GM12878 (cell line): ENCODE measurements at regions not wholly inside any gene's neighbourhood (a gene's known extent, or its start where the extent isn't known, plus 50 kb on each side); places are given as distances from the start of the nearest gene placed in this dataset.

Source experiments
- ATAC-seq: fragments of 200-7000 bp; cut with Tn5 transposase; 3 replicates; pipeline ENCODE4 v1.9.1; 2020; ENCODE audit warnings: mild to moderate bottlenecking, moderate library complexity
- BruUV-seq: library from RNA; stranded (reverse); fragments of 400-500 nt; replicated peaks from 2 replicates; lab custom pipeline; 2021; lab: Mats Ljungman, UMichigan
- CTCF ChIA-PET: fragments of 300-600 bp; sonication (Branson Sonifier 250); formaldehyde crosslinking; extraction: SDS; loops from one replicate; lab custom pipeline; 2021; ENCODE audit warnings: inconsistent platforms; lab: Yijun Ruan, JAX
- POLR2A ChIA-PET: fragments of 350-600 bp; formaldehyde crosslinking; extraction: SDS; loops from one replicate; lab custom pipeline; 2021; ENCODE audit warnings: inconsistent platforms; lab: Charles Lee
- RAD21 ChIA-PET: fragments of 300-600 bp; sonication (Branson Sonifier 250); formaldehyde crosslinking; loops from one replicate; lab custom pipeline; 2023; ENCODE audit warnings: antibody characterized with exemption; ENCODE audit not compliant: unreplicated experiment; lab: Charles Lee
- SMC1A ChIA-PET: fragments of 300-600 bp; sonication (Branson Sonifier 250); formaldehyde crosslinking; loops from one replicate; lab custom pipeline; 2023; ENCODE audit not compliant: unreplicated experiment, uncharacterized antibody; lab: Charles Lee
- DNase-seq: peaks from one replicate; pipeline ENCODE4 v3.0.0-alpha.2; 2011; ENCODE audit warnings: low read depth, low spot score
- FAIRE-seq: peaks from 3 replicates; lab custom pipeline; 2011; peaks lifted over from hg19 to GRCh38; lab: Jason Lieb, UNC
- H2AFZ ChIP-seq: 2 replicates; pipeline ENCODE4 v1.6.0; 2011; ENCODE audit warnings: low read depth, low read length, control low read depth; ENCODE audit not compliant: control insufficient read depth
- H3K27ac ChIP-seq: 2 replicates; pipeline ENCODE4 v1.5.1; 2011; ENCODE audit warnings: control low read depth; ENCODE audit not compliant: control insufficient read depth, insufficient read depth
- H3K27me3 ChIP-seq, 2 experiments: replicated peaks in 1 of 2; 2 replicates each; pipeline versions ENCODE4 v1.6.0 to v1.6.1; 2011; ENCODE audit warnings: low read length in 1 of 2; ENCODE audit not compliant: control insufficient read depth in 2 of 2, insufficient read depth in 2 of 2
- H3K36me3 ChIP-seq, 2 experiments: 2 replicates each; pipeline ENCODE4 v1.5.1; 2011; ENCODE audit warnings: low read length in 1 of 2; ENCODE audit not compliant: control insufficient read depth in 2 of 2, insufficient read depth in 2 of 2
- H3K4me1 ChIP-seq: 2 replicates; pipeline ENCODE4 v1.6.1; 2011; ENCODE audit warnings: mild to moderate bottlenecking, low read length, moderate library complexity, mixed read lengths; ENCODE audit not compliant: control insufficient read depth, insufficient read depth
- H3K4me2 ChIP-seq: 2 replicates; pipeline ENCODE4 v1.6.0; 2011; ENCODE audit warnings: control low read depth; ENCODE audit not compliant: control insufficient read depth, insufficient read depth
- H3K4me3 ChIP-seq: fragments of 200-600 bp; sonication (generic); 2 replicates; pipeline ENCODE4 v1.5.1; 2016
- H3K79me2 ChIP-seq: 2 replicates; pipeline ENCODE4 v1.6.0; 2011; ENCODE audit warnings: low read length; ENCODE audit not compliant: control insufficient read depth, insufficient read depth
- H3K9ac ChIP-seq: 2 replicates; pipeline ENCODE4 v1.8.0; 2011; ENCODE audit warnings: low read length, control low read depth, mixed read lengths; ENCODE audit not compliant: control insufficient read depth, insufficient read depth
- H3K9me3 ChIP-seq: replicated peaks from 3 replicates; pipeline ENCODE4 v1.5.1; 2011; ENCODE audit warnings: mild to moderate bottlenecking, low read length; ENCODE audit not compliant: control insufficient read depth, insufficient read depth
- H4K20me1 ChIP-seq: 2 replicates; pipeline ENCODE4 v1.6.0; 2011; ENCODE audit not compliant: control insufficient read depth, insufficient read depth
- CEBPB ChIP-seq, 2 experiments: fragments of 150-350 bp in 1 of 2; IDR thresholded peaks; 2 replicates each; pipeline ENCODE4 v1.6.1; 2012 to 2014; ENCODE audit warnings: low read depth in 2 of 2, low read length in 2 of 2, borderline replicate concordance in 1 of 2, inconsistent platforms in 1 of 2
- HDAC2 ChIP-seq: fragments of 200-600 bp; sonication (generic); IDR thresholded peaks from 2 replicates; pipeline ENCODE4 v1.6.1; 2017
- KLF5 ChIP-seq: fragments of 450-650 bp; IDR thresholded peaks from 2 replicates; pipeline ENCODE4 v1.6.1; 2014; ENCODE audit warnings: mild to moderate bottlenecking; ENCODE audit not compliant: partially characterized antibody
- NFXL1 ChIP-seq: fragments of 450-650 bp; IDR thresholded peaks from 2 replicates; pipeline ENCODE4 v1.6.1; 2017; ENCODE audit warnings: antibody characterized with exemption, mild to moderate bottlenecking, borderline replicate concordance
- POU2F2 ChIP-seq: IDR thresholded peaks from 3 replicates; pipeline ENCODE4 v1.6.1; 2011; ENCODE audit warnings: low read depth, mild to moderate bottlenecking, low read length, borderline replicate concordance
- RELA ChIP-seq: fragments of 450-650 bp; IDR thresholded peaks from 2 replicates; pipeline ENCODE4 v1.8.0; 2014; ENCODE audit warnings: borderline replicate concordance; ENCODE audit not compliant: partially characterized antibody
- TCF3 ChIP-seq: IDR thresholded peaks from 2 replicates; pipeline ENCODE4 v1.6.1; 2012; ENCODE audit warnings: low read depth, mild to moderate bottlenecking, low read length, borderline replicate concordance; ENCODE audit not compliant: insufficient read depth
- WGBS: methylation state at CpG from one replicate; pipeline ENCODE4 v1.1.6; 2016; ENCODE audit warnings: low lambda C conversion rate; ENCODE audit not compliant: insufficient replicate concordance, insufficient coverage; ENCODE audit errors: missing lambda C conversion rate; 5-methylcytosine and 5-hydroxymethylcytosine counted together
- in situ Hi-C: fragments of 300-500 bp; cut with MboI; formaldehyde crosslinking; loops from 9 replicates; pipeline ENCODE4 v1.14.3; 2018; ENCODE audit warnings: mixed read lengths
- intact Hi-C: fragments of 100-400 bp; cut with micrococcal nuclease; formaldehyde crosslinking; loops from one replicate; pipeline ENCODE4 v1.14.2; 2022; ENCODE audit not compliant: unreplicated experiment
- TF ChIP-seq, protein P1 (sequence below): fragments of 450-650 bp; IDR thresholded peaks from 2 replicates; pipeline ENCODE4 v1.6.1; 2017; ENCODE audit warnings: low read depth, mild to moderate bottlenecking, moderate library complexity
- TF ChIP-seq, protein P2 (sequence below): IDR thresholded peaks from 2 replicates; pipeline ENCODE4 v1.6.1; 2012; ENCODE audit warnings: low read depth, low read length, improper control_type of control experiment
- TF ChIP-seq, protein P3 (sequence below): fragments of 450-650 bp; IDR thresholded peaks from 2 replicates; pipeline ENCODE4 v1.6.1; 2017; ENCODE audit warnings: borderline replicate concordance
- TF ChIP-seq, protein P4 (sequence below): IDR thresholded peaks from 2 replicates; pipeline ENCODE4 v1.6.1; 2011; ENCODE audit warnings: borderline replicate concordance, low read depth, mild to moderate bottlenecking, moderate library complexity, mixed read lengths, low read length; ENCODE audit not compliant: insufficient read depth; ENCODE audit errors: extremely low read length

DNA sequence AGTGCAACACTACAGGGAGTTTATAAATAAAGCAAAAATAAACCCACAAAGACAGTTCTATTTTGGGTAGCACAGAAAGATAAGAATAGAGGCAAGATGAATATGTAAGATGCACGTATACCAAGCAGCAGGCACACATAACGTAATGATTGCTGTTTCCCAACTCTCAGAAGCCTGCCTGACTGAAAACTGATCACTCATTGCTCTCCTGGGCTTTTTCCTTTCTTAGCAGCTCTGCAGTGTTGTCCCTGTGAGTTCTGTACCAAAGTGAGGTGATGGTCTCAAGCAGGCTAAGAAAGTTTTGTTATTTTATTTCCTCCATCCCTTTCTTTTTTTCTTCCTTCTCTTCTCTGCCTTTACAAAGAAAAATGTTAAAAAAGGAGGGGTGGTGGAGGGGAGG lies 522.0 kb upstream of the MAN1A1 start:
- 0% methylated on average over 2 of the region's 2 CpGs for WGBS
- no peaks in the 10 kb centered on the region for H4K20me1 ChIP-seq
- no peak overlapping the region for H2AFZ ChIP-seq
- RAD21 ChIA-PET: no interaction called here
- no peak for FAIRE-seq
- H3K4me1 ChIP-seq: no peaks in the 10 kb centered on the region
- intact Hi-C loops: no loop called here
- POLR2A ChIA-PET: no interaction called here
- H3K9ac ChIP-seq: no peak overlapping the region
- no peaks in the 10 kb centered on the region for H3K36me3 ChIP-seq
- DNase-seq: no peak
- no peaks in the 10 kb centered on the region for H3K79me2 ChIP-seq
- no peak overlapping the region for H3K4me3 ChIP-seq
- ATAC-seq: no peak
- H3K4me2 ChIP-seq: no peak overlapping the region
- SMC1A ChIA-PET: no interaction called here
- in situ Hi-C loops: no loop called here
- H3K27me3 ChIP-seq: no peaks in the 10 kb centered on the region
- no peak overlapping the region for H3K27ac ChIP-seq
- no TSS peak for BruUV-seq
- CTCF ChIA-PET: no interaction called here
- TF ChIP-seq, protein P1, sequence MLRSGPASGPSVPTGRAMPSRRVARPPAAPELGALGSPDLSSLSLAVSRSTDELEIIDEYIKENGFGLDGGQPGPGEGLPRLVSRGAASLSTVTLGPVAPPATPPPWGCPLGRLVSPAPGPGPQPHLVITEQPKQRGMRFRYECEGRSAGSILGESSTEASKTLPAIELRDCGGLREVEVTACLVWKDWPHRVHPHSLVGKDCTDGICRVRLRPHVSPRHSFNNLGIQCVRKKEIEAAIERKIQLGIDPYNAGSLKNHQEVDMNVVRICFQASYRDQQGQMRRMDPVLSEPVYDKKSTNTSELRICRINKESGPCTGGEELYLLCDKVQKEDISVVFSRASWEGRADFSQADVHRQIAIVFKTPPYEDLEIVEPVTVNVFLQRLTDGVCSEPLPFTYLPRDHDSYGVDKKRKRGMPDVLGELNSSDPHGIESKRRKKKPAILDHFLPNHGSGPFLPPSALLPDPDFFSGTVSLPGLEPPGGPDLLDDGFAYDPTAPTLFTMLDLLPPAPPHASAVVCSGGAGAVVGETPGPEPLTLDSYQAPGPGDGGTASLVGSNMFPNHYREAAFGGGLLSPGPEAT: no peak
- no peak for TF ChIP-seq NFXL1
- TF ChIP-seq, all 136 proteins: peak for 0
- no peaks in the 10 kb centered on the region for H3K9me3 ChIP-seq

DNA sequence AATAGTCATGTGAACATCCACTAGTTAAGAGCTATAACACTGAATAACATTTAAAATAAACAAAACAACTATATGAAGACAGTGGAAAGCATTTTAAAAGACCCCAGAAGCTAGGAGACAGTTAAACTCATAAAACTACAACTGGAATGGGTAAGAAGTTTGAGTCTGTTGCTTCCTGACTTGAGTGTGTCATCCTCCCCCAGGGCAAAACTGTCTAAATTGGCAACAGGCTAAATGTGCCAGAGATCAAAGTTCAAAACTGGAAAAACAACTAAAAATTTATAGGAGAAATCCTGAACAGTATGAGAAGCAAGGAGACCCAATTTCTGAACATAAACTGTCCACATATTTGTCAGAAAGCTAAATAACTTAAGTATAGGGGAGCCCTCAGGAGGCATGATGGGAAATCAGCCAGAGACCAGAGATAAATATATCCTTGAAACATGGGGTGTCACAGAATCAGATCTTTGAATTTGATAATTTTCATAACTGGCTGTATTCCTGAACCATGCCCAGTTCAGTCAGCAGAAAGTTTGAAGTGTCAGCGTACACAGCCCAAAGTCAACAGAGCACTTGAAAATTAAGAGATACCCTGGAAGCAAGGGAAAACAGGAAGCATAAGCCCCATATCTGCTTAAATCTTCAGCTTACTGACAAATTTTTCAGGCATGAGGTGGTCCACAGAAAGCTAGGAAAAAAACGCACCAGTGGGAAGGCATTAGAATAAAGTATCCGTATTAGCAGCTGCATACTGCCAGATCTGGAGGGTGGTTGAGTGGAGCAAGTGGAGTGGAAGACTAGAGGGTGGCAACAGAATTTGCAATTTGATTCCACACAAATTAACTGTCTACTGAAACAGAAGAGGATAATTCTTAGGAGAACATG lies 516.1 kb upstream of the MAN1A1 start:
- no peaks in the 10 kb centered on the region for H3K9me3 ChIP-seq
- intact Hi-C loops: no loop called here
- in situ Hi-C loops: no loop called here
- CTCF ChIA-PET: no interaction called here
- FAIRE-seq (no peak), DNase-seq (no peak), ATAC-seq (no peak)
- no peak overlapping the region for H3K9ac ChIP-seq
- H3K27ac ChIP-seq: no peak overlapping the region
- no peaks in the 10 kb centered on the region for H3K36me3 ChIP-seq
- no peaks in the 10 kb centered on the region for H4K20me1 ChIP-seq
- H3K27me3 ChIP-seq: no peaks in the 10 kb centered on the region
- RAD21 ChIA-PET: no interaction called here
- 65% methylated on average over 3 of the region's 3 CpGs for WGBS
- no TSS peak for BruUV-seq
- no peak overlapping the region for H3K4me2 ChIP-seq
- POLR2A ChIA-PET: no interaction called here
- no peaks in the 10 kb centered on the region for H3K79me2 ChIP-seq
- SMC1A ChIA-PET: no interaction called here
- no peaks in the 10 kb centered on the region for H3K4me1 ChIP-seq
- H3K4me3 ChIP-seq: no peak overlapping the region
- no peak overlapping the region for H2AFZ ChIP-seq
- no peak for TF ChIP-seq TCF3
- no peak for TF ChIP-seq POU2F2
- TF ChIP-seq NFXL1: no peak
- TF ChIP-seq, protein P2, sequence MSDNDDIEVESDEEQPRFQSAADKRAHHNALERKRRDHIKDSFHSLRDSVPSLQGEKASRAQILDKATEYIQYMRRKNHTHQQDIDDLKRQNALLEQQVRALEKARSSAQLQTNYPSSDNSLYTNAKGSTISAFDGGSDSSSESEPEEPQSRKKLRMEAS: no peak
- no peak for TF ChIP-seq HDAC2
- TF ChIP-seq, protein P3, sequence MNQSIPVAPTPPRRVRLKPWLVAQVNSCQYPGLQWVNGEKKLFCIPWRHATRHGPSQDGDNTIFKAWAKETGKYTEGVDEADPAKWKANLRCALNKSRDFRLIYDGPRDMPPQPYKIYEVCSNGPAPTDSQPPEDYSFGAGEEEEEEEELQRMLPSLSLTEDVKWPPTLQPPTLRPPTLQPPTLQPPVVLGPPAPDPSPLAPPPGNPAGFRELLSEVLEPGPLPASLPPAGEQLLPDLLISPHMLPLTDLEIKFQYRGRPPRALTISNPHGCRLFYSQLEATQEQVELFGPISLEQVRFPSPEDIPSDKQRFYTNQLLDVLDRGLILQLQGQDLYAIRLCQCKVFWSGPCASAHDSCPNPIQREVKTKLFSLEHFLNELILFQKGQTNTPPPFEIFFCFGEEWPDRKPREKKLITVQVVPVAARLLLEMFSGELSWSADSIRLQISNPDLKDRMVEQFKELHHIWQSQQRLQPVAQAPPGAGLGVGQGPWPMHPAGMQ: no peak
- TF ChIP-seq RELA: no peak
- TF ChIP-seq CEBPB (IDR thresholded peaks at IDR 0.05; ENCODE audit: borderline replicate concordance in 1 of 2, low read depth in 2 of 2, low read length in 2 of 2): no peak
- TF ChIP-seq KLF5: no peak
- TF ChIP-seq, protein P4, sequence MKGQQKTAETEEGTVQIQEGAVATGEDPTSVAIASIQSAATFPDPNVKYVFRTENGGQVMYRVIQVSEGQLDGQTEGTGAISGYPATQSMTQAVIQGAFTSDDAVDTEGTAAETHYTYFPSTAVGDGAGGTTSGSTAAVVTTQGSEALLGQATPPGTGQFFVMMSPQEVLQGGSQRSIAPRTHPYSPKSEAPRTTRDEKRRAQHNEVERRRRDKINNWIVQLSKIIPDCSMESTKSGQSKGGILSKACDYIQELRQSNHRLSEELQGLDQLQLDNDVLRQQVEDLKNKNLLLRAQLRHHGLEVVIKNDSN: no peak
